ENCODE measurements at regions not wholly inside any gene's neighbourhood (a gene's known extent, or its start where the extent isn't known, plus 50 kb on each side); places are given as distances from the start of the nearest gene placed in this dataset.

GRCh38 chr10:61061923-61062504, 118.0 kb upstream of the RHOBTB1 start:
- TF ChIP-seq CTCF (conservative IDR thresholded peaks at IDR 0.05; ENCODE audit: low read depth, low read length) (no peak), BHLHE40 (IDR thresholded peaks at IDR 0.05; ENCODE audit: low read depth, low read length) (no peak), RFX5 (IDR thresholded peaks at IDR 0.05; ENCODE audit: low read depth, low read length) (no peak), SMC3 (IDR thresholded peaks at IDR 0.05; ENCODE audit: low read depth, low read length) (no peak), POLR2A (IDR thresholded peaks at IDR 0.05; ENCODE audit: low read depth, low read length) (no peak), MAFK (IDR thresholded peaks at IDR 0.05; ENCODE audit: low read depth, low read length) (no peak), USF2 (IDR thresholded peaks at IDR 0.05; ENCODE audit: low read depth, low read length) (no peak), RAD21 (IDR thresholded peaks at IDR 0.05; ENCODE audit: low read length) (no peak), RCOR1 (IDR thresholded peaks at IDR 0.05; ENCODE audit: insufficient replicate concordance, low read length) (no peak)
